Activated naive CD8-positive, alpha-beta T cell treated with anti-CD3 and anti-CD28 coated beads, Interleukin-2, amount 50 U/mL, for 16 hours (primary cell): ENCODE measurements at regions not wholly inside any gene's neighbourhood (a gene's known extent, or its start where the extent isn't known, plus 50 kb on each side); places are given as distances from the start of the nearest gene placed in this dataset.

Source experiments
- DNase-seq: peaks from one replicate; pipeline ENCODE4 v3.0.0-alpha.2; 2020; ENCODE audit warnings: low read depth, low spot score

- DNase-seq, result no peak
Observed at GRCh38 chr5:135139381-135140134, 105.5 kb upstream of the PITX1 start.

DNA sequence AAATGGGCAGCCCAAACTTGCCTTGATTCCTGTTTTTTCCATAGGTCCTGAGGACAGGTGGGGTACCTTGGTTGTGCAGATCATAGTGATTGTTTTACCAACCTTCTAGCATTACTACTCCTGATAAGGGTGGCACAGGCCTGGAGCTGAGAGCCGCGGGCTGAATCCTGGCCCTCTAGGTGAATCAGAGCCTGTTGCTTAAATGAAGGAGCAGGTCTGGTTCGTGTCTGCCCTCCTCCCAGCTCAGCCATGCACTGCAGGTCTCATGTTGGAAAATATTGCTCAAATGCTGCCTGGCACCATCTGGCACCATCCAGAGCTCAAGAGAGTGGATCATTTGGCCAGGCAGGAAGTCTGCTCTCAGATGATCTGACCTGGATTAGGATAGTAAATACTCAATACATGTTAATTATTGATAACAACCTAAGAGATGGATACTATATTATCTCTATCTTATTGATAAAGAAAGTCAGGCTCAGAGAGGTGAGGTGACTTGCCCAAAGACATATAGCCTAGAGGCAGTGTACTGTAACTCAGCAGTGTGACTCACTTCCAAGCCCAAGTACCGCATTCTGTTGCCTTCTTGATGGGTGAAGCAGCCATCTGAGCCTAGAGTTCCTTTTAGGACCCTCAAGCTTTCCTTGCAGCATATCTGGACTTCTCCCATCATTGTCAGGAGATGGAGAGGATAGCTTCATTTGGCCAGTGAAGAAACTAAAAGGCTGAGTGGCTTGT, 104.3 kb upstream of the PITX1 start:
- DNase-seq, result no peak

- no peak for DNase-seq
Observed at GRCh38 chr5:135137146-135137915, 103.3 kb upstream of the PITX1 start.

DNA sequence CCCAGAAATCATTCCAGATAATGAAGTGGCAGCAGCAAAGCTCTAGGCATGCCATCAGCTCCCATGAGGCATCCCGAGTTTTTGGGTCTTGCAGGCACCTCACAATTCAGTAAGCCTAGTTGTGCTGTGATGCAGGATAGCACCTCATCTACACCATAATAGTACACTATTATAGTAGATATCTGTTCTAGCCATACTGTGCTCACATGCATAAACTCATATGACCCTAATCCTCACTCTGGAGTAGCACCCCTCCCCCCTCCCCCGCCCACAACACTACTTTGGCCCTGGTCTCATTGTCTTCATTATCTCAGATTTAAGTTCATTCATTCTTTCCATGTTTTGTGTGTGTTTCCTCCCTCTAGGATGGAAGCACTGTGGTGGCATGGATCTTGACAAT, 102.5 kb upstream of the PITX1 start:
- DNase-seq, result no peak

DNA sequence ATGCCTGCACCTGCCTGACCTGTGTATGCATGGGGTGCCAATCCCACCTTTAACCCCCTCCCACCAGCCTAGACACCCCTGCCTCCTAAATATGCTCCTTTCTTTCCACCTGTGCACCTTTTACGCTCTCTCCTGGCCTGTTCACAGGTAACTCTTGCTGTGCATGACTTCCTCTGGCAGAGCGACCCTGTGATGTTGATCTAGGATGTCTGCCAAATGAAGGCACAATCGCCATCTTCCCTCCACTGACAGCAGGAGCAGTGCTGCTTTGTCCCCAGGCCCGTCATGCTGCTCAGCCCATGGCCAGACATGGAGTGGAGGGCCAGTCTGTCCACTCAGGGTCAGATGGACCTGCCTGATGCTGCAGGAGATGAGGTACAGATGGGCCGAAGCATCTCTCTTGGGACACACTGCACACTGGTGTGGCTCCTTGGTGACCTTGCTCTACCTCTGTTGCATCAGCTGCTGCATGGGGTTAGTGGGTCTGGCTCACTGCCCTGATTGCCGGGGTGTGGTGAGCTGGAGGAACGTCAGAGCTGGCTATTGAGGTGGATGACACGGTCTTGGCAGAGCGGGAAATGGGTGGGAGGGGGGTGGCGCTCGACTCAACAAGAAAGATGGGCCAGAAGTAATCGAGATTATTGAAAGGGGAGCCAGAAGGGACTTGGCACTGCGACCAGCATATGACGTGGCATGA, 101.7 kb upstream of the PITX1 start:
- DNase-seq, result no peak

GRCh38 chr5:135134691-135135381, 100.8 kb upstream of the PITX1 start:
- DNase-seq, result no peak

DNA sequence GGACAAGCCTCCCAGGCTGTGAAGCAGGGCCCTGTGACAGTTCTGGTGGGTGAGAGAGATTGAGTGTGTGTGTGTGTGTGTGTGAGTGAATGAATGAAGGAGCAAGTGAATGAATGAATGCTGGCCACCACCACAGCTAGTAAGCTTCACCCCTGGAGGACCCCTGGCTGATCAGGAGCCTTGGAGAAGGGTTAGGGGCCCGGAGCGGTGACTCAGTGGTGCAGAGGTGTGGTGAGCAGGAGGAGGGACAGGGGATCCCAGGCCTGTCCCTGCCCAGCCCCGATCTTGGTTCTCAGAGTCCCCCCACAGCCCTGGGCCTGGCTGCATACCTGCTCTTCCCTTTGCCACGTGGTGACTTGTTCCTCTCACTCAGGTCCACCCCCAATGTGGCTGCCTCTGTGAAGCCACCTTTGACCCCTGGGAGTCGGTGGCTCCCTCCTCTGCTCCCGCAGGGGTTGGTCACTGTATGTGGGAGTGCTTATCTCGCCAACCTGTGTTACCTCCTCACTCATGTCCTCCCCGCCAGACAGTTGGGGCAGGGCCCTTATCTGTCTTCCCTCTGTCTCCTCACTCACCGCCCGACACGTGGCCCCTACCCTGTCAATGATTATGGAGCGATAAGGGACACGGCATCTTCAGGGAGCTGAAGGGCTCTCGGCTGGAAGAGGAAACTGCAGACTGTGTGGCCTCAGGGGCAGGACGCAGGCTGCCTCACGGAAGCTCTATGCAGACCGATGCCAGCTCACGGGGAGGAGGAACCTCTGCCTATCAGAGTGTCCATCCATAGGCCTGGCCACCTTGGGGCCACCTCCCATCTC, 99.9 kb upstream of the PITX1 start:
- DNase-seq, result no peak

GRCh38 chr5:135133181-135133580, 99.2 kb upstream of the PITX1 start:
- DNase-seq, result no peak

- no peak for DNase-seq
Observed at GRCh38 chr5:135131801-135132680, 98.0 kb upstream of the PITX1 start.

- no peak for DNase-seq
Observed at GRCh38 chr5:135130261-135131215, 96.5 kb upstream of the PITX1 start.

GRCh38 chr5:135129307-135129706, 95.3 kb upstream of the PITX1 start:
- DNase-seq, result no peak

DNA sequence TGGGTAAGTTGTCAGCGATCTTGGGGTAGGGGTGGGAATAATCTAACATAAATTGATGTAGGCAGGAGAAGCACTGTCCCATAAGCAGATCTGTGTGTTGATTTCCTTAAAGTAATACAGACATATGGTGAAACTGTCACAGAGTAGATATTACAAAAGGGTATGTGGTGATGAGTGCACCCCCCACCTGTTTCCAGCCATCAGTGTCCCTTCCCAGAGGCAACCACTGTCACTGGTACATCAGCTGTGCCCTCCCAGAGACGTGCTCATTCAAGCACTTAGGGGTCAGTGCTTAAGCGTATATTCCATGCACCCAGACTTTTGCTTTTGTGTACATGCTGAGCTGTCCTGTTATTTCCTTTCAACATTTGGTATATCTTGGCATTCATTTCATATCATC, 94.3 kb upstream of the PITX1 start:
- no peak for DNase-seq

DNA sequence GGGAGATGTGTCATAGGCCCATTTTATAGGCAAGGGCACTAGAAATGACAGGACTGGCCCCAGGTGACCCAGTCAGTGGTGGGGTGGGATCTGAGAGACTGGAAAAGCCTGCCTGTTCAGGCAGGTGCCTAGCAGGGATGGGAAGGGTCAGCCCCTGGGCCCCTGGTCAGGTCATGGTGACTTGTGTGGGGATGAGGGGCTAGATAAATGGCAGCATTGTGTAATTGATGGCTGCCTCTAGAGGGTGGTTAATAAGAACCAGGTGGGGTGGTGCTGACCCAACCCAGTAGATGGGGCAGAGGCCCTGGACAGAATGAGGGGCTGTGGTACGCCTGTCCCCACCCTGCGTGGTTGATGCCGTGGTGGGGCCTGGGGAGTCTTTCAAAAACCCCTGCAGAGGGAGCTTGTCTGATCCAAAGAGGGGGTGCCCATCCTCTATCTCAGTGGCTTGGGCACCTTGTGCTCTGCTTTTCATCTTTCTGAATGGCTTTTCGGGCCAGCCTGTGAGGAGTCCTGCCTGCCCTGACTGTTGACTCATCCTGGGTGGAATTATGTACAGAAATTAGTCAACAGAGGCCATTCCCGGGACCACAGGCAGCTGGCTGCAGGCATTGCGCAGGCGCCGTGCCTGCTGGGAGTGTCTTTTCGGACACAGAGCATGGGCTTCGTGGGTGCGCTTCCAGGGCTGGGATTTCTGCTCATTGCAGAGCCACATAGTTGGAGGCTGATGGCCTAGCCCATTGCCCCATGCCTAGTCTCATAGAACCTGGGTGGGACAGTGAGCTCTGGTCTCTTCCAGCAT, 93.6 kb upstream of the PITX1 start:
- DNase-seq, result no peak

DNA sequence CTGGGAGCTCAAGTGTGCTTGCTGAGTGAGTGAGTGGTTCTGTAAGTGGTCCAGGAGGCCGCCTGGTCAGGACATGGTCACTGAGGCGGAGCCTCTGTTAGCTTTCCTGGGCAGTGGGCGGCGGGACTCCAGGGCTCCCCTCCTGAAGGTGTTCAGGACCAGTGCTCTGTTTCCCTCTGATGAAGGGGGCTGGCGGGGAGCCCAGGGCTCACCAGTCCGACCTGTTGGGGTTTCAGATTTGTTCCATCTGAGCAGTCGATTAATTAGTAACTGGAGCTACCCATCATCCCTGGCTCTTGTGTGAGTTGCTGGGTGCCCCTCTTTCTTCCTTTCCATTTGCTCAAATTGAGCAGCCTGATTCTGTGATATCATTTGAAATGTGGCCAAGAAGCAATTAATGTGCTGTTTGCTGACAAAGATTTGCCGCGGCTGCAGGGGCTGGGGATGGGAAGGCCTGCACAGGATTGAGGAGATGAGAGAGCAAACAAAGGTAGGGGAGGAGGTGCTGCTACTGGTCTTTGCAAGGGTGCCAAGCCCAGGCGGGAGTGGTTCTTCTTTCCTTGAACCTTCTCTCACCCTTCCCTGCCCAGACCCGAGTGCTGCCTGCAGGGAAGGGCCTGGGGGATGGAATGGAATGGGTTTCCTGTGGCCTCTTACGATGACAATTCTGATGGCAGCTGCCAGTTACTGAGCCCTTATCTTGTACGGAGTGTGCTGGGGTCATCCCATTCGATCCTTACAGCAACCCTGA, 92.8 kb upstream of the PITX1 start:
- DNase-seq, result no peak

DNA sequence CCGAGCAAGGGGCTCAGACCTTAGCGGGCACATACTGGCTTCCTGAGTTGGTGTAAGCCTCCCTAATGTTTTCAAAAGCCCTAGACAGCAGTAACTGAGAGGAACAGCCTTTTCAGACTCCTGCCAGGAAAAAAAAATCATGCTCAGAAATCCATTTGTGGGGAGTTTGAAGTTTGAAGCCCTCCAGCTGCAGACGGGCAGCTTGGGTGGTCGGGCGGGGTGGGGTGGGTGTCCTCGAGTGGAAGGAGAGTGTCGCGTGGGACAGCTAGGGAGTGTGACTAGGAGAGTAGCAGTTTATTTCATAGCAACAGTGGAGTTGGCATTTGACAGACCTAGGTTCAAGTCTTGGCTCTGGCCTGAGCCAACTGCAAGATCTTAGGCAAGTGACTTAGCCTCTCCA, 90.7 kb upstream of the PITX1 start:
- DNase-seq, result no peak

GRCh38 chr5:135124128-135124527, 90.1 kb upstream of the PITX1 start:
- DNase-seq, result no peak

GRCh38 chr5:135122797-135123196, 88.8 kb upstream of the PITX1 start:
- no peak for DNase-seq
